B cell (primary cell): ENCODE measurements at regions not wholly inside any gene's neighbourhood (a gene's known extent, or its start where the extent isn't known, plus 50 kb on each side); places are given as distances from the start of the nearest gene placed in this dataset.

Experiments
- EZH2 ChIP-seq: IDR thresholded peaks from 2 replicates; pipeline ENCODE4 v1.6.1; 2012; ENCODE audit warnings: borderline replicate concordance, low read depth, mild to moderate bottlenecking, moderate library complexity, low read length; ENCODE audit not compliant: insufficient read depth, poor library complexity, severe bottlenecking
- TF ChIP-seq, protein P1 (sequence below): fragments of 200-600 bp; IDR thresholded peaks from one replicate; pipeline ENCODE4 v1.8.0; 2022; ENCODE audit warnings: antibody characterized with exemption, mild to moderate bottlenecking

DNA sequence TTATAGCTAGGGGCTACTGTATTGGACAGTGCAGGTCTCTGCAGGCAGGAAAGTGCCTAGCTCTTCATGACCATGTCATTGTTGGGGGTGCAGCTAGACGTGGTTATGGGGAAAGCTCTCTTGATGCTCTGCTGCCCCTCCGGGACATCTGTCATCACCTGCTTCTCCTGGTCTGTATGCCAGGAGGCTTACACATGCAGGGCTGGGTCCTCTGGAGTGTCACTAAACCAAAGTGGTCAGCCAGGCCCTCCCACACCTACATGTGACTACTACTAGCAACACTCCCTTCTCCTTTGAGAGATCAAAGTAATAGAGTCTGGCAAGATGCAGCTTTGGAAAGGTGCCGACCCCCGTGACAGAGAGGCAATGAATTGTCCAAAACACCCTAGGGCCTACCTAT is 98.5 kb downstream of the SST start:
- TF ChIP-seq, protein P1, sequence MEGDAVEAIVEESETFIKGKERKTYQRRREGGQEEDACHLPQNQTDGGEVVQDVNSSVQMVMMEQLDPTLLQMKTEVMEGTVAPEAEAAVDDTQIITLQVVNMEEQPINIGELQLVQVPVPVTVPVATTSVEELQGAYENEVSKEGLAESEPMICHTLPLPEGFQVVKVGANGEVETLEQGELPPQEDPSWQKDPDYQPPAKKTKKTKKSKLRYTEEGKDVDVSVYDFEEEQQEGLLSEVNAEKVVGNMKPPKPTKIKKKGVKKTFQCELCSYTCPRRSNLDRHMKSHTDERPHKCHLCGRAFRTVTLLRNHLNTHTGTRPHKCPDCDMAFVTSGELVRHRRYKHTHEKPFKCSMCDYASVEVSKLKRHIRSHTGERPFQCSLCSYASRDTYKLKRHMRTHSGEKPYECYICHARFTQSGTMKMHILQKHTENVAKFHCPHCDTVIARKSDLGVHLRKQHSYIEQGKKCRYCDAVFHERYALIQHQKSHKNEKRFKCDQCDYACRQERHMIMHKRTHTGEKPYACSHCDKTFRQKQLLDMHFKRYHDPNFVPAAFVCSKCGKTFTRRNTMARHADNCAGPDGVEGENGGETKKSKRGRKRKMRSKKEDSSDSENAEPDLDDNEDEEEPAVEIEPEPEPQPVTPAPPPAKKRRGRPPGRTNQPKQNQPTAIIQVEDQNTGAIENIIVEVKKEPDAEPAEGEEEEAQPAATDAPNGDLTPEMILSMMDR = no peak
- TF ChIP-seq EZH2 = no peak
